ENCODE measurements at regions not wholly inside any gene's neighbourhood (a gene's known extent, or its start where the extent isn't known, plus 50 kb on each side); places are given as distances from the start of the nearest gene placed in this dataset.

GRCh38 chr12:19933924-19934323 lies 434.4 kb upstream of the PDE3A start:
- TF ChIP-seq CTCF (IDR thresholded peaks at IDR 0.05) (no peak), NR2C2 (CRISPR knock-in tag; IDR thresholded peaks at IDR 0.05) (no peak), TP53 (CRISPR knock-in tag; IDR thresholded peaks at IDR 0.05) (no peak), MXD4 (CRISPR knock-in tag; IDR thresholded peaks at IDR 0.05; ENCODE audit: borderline replicate concordance) (no peak), AR (CRISPR knock-in tag; IDR thresholded peaks at IDR 0.05) (no peak), ZNF121 (CRISPR knock-in tag; IDR thresholded peaks at IDR 0.05) (no peak), SP1 (CRISPR knock-in tag; conservative IDR thresholded peaks at IDR 0.05) (no peak), NR1H2 (CRISPR knock-in tag; IDR thresholded peaks at IDR 0.05) (no peak), USF1 (CRISPR knock-in tag; IDR thresholded peaks at IDR 0.05) (no peak)
- TF ChIP-seq, protein P1, sequence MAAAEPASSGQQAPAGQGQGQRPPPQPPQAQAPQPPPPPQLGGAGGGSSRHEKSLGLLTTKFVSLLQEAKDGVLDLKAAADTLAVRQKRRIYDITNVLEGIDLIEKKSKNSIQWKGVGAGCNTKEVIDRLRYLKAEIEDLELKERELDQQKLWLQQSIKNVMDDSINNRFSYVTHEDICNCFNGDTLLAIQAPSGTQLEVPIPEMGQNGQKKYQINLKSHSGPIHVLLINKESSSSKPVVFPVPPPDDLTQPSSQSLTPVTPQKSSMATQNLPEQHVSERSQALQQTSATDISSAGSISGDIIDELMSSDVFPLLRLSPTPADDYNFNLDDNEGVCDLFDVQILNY (CRISPR knock-in tag; IDR thresholded peaks at IDR 0.05), result no peak
